Activated CD4-positive, alpha-beta T cell treated with anti-CD3 and anti-CD28 coated beads for 48 hours (primary cell): ENCODE measurements at regions not wholly inside any gene's neighbourhood (a gene's known extent, or its start where the extent isn't known, plus 50 kb on each side); places are given as distances from the start of the nearest gene placed in this dataset.

ENCODE experiments used
- DNase-seq: peaks from one replicate; pipeline ENCODE4 v3.0.0-alpha.2; 2020

DNA sequence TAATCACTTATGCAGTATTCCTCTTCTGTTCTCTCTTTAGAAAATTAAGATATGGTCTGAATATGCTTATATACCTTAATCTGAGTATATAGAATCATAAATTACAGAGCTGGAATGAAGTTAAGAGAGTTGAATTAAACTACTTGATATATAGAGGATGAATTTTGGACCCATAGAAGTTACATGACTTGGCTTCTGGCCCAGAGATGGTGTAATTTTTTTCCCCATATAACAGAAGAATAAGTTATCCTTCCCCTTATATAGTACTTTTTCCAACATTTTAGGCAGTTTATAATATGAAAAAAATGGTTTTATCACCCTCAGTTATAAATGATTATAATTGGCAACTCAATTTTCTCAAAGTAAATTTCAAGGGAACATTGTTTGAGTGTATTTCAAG lies 616.3 kb downstream of the TBC1D4 start:
- no peak for DNase-seq

DNA sequence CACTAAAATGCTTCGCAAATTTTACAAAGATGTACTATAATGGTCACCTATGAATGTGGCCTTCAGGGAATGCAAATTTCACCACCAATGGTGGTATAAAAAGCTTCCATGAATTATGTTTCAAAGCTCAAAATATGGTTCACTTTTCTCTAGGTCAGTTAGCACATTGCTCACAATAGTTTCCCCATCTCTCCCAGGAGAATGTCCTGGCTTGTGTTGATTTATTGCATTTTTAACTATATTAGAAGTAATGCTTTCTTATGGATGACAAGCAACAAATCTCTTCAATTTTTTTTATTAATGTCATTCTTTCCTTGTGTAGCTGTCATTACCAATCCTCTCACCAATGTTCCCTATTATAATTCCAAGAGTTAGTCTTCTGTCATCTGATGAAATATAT lies 621.2 kb downstream of the TBC1D4 start:
- DNase-seq = no peak

DNA sequence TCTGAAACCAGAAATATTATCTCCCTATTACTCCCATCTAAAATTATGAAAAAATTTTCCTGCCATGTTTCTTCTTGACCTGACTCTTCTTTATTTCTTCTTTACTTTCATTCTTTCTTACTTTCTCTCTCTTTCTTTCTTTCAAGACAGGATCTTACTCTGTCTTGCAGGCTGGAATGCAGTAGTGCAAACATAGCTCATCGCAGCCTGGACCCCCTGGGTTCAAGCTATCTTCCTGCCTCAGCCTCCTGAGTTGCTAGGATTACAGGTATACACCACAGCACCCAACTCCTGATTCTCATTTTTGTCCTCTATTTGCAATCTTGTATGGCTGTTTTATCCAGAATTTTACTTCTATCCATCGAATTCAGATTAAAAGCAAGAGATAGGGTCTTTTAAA lies 631.1 kb downstream of the TBC1D4 start:
- no peak for DNase-seq

DNA sequence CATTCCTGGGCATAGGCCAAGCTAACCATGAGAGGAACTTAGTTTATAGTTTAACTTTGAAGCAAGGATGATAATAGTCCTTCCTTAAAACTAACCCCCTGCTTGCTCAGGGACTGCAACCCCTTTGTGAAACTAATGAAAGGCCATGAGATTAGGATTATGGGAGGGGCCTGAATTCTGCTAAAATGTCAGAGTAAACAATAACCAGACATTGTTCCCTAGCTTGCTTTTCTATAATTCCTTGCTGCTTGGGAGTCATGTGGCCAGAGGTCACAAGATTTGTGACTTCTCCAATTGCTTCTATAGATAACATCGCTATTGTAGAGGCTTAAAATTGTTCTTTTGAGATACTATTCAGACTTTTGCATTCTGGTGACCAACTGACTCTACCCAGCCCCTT lies 634.0 kb downstream of the TBC1D4 start:
- no peak for DNase-seq

DNA sequence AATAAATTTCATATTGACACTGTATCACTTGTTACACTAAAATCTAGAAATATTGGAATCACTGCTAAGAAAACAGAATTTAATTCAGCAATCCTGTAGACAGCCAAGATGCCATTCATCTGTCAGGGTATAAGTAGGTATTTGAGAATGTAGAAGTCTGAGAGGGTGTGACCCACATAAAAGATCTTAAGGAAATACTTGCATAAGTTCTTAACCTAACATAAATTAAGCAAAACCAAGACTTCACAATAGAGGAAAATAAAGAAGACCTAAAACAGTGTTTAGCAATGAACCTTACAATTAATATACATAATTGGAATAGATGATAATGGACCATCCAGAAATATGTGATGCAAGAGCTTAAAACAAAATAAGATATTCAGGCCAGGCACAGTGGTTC lies 636.2 kb downstream of the TBC1D4 start:
- no peak for DNase-seq

DNA sequence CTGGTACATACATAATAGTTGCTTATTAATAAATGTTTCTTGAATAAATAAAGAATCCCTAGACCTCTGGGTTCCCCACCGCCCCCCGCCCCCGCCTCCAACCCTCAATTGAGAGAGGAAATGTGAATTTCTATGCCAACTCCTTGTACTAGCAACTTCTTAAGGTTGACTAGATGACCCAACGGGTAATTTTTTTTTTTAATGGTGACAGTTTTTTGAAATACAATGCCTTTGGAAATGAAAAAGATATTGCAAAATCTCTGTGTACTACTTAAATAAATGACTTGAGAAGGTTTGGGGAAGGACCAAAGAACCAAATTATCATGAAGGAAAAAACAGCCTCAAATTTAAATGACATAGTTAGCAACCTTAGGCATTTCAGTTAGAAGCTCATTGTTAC lies 640.3 kb downstream of the TBC1D4 start:
- DNase-seq = no peak

DNA sequence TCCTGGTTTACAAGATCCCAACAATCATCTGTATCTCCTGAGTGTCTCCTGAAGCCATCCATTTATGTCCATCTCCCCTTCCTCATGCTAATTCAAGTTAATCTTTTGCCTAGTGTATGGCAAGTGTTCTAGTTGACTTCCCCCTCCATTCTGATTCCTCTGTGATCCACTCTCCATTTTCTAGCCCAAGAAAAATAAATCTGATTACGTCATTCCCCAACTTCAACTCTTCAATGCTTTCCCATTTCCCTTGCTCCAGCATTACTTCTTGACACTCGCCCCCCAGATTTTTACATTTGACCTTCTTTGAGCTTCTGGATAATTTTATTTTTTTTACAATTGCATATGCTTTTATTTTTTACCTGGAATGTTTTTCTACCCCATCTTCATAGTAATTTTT lies 640.8 kb downstream of the TBC1D4 start:
- no peak for DNase-seq

DNA sequence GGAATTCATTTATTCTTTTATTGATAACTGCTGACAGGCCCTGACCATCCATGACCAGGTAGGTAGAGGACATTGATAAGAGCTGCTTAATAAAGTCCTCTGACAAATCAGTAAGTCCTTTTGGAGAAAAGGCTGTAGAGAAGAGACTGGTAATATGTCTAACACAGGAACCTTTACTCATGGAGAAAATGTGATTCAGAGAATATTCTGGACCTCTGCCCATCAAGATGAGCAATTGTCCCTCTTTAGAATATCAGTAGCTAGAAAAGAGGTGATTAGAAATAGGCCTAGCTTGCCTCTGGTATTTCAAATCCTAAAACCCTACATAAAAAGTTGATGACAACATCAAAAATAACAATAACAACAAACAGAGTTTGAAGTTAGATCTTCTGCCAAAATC lies 642.3 kb downstream of the TBC1D4 start:
- DNase-seq = no peak

DNA sequence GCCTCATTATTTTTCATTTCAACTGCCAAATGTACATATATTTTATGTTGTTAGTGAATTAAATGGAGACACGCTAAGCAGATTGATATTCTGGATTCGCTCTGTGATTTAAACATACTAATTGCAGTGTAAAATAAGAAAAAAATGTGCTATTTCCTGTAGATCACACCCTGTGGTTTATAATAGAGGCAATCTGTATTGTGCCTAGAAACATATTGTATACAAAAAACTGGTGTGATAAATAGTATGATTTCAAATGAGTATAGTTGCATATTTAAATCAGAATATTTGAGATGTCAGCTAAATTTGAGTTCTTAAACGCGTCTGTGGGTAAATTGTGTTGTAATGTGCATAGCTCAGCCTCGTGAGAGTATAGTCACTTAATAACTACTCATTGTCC lies 643.9 kb downstream of the TBC1D4 start:
- DNase-seq = no peak

DNA sequence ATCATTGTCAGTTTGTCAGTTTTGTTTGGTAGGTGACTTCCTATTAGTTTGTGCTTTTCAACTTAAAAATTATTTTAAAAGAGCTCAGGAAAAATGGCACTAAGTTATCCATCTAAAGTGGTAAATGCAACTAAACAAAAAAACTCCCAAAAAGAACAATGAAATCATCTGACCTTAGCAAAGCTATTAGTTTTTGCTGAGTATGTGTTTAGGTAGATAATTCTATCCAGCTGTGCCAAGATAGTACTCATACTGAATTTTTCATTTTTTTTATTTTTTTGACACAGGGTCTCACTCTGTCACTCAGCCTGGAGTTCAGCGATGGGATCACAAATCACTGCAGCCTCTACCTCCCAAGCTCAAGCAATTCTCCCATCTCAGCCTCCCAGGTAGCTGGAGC lies 645.3 kb downstream of the TBC1D4 start:
- DNase-seq = no peak

DNA sequence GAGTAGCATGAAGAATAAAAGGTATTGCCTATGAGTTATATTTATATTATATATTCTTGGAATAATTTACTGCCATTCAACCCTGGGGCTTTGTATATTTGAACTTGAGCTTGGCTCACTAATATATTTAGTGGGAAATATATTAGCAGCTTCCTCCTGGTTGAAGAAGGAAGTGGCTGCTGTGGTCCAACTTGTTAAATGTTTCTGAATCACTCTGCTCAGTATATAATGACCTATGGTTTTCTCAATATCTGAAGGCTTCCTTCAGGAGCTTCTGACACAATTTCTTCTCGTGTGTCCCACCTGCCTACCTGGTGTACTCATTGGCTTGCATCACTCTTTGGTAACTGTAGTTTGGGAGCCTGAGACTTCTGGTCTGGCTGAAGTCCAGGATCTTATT lies 646.4 kb downstream of the TBC1D4 start:
- DNase-seq = no peak

DNA sequence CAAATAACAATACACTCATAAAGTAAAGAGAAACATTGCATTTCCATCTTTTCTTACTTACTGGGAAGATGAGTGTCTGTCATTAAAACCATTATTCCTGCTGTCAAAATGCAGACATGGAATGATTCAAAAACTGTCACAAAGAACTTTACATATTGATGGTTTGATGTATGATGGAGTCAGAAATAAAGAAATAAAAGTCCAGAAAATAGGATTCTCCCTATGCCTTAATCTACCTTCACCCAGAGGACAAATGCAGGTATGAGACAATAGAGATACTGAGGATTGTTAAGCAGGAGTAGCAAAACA lies 656.1 kb downstream of the TBC1D4 start:
- no peak for DNase-seq

DNA sequence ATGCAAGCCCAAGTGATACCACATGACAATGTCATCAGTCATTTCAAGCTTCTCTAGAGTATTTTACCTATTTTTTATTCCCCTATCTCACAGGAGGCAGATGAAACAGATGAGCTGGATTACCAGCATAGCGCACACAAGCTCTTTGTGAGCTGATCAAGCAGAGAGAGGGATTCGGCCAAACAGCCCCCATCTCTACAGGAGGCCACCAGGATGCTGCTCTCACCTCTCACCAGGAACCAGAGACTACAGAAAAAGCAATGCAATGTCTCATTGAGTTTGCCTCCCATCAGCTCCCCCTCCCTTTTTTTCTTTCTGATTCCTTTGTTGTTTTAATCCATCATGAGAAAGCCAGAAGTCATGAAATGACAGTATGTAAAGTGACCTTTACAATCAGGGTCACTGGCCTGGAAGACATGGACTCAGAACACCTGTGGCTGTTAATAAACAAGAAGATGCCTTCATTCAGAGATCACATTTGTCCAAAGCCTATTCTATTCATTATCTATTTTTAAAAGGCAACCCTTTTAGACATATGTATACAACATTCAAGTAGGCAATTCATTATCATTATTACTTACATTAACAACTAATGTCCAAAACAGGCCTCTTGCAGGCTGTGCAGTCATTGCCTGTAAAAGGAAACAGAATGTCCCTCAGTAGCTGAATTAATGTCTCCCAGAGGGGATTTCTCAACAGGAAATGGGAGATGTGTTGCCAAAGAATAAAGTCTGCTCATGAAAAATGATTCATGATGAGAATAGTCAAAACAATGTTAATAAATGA lies 656.6 kb downstream of the TBC1D4 start:
- DNase-seq = no peak

DNA sequence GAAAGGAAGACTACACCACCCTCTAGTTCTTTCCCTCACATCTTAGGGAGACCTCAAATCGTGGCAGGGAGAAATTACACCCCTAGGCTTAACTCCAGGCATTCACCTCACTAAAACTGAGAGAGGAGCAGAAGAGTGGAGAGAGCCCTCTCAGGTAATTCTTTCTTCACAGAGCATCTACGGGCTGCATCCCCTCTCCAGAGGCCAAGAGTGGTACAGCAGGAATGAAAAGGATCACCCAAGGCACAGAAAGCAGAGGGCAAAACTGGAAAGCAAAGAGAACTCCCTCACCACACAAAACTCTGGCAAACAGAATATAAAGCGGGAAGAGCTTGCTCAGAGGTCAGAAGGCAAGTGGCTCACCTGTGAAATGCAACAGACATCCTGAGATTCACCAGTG lies 661.2 kb downstream of the TBC1D4 start:
- no peak for DNase-seq

DNA sequence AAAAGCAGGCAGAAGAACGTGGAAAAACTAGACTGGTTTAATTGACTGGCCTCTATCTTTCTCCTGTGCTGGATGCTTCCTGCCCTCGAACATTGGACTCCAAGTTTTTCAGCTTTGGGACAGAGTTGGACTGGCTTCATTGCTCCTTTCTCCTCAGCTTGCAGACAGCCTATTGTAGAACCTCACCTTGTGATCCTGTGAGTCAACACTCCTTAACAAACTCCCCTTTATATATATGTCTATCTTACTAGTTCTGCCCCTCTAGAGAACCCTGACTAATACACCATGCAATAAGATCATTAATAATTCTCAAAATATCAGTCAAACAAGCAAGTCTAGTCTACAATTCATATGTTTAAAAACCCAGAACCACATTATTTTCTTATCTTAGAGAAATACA lies 662.4 kb downstream of the TBC1D4 start:
- DNase-seq = no peak

DNA sequence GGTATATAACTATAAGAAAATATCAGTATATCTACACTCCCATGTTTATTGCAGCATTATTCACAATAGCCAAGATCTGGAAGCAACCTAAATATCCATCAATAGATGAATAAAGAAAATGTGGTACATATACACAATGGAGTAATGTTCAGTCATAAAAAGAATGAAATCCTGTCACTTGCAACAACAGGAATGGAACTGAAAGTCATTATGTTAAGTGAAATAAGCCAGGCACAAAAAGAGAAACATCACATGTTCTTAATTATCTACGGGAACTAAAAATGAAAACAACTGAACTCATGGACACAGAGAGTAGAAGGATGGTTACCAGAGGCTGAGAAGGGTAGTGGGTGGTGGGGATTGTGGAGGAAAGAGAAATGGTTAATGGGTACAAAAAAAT lies 665.2 kb downstream of the TBC1D4 start:
- DNase-seq = no peak

DNA sequence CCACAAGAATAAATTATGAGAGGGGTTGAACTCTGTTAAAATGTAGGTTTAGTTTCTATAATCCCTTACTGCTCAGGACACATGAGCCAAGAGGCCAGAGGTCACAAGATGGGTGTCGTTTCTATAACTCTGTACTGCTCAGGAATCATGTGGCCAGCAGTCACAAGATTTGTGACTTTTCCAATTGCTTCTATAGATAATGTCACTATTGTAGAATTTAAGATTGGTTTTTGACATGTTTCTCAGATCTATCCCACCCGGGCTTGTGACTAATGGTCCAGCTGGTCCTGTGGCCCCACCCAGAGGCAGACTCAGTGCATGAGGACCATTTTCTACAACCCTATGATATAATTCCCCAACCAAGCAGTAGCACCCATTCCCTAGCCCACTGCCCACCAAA lies 662.0 kb upstream of the KLF12 start:
- DNase-seq = no peak

DNA sequence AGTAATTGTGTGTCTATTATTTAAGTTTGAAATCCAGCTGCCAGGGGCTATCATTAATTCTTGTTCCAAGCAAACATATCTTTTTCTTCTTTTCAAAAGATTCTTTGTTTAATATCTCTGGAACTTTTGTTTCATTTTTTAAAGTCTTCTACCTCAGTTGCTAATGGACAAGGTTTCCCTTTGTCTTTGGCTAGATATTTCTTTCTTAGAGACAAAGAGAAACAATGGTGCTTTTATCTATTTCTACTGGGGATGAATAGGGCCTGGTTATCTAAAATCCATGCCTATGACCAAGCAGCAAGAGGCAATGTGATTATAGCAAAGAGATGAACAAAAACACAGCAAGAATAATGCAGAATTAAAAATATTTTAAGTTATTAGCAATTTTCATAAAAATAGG lies 661.3 kb upstream of the KLF12 start:
- no peak for DNase-seq

DNA sequence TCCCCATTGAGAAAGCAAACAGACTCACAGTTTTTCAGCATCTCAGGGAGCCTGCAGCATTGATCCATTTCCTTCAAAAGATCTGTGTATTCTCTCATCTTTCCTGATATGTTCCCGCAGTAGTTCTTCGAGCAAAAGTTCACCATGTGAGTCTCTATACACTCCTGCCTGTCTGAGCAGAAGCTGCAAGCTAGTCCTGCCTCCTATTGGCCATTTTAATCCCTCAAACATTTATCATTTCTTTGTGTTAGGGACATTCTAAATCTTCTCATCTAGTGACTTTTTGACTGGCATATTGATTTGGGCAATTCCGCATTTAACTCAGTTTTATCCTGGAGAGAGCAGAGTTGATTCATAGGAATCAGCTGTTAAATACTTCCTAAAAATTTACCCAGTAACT lies 660.4 kb upstream of the KLF12 start:
- no peak for DNase-seq

DNA sequence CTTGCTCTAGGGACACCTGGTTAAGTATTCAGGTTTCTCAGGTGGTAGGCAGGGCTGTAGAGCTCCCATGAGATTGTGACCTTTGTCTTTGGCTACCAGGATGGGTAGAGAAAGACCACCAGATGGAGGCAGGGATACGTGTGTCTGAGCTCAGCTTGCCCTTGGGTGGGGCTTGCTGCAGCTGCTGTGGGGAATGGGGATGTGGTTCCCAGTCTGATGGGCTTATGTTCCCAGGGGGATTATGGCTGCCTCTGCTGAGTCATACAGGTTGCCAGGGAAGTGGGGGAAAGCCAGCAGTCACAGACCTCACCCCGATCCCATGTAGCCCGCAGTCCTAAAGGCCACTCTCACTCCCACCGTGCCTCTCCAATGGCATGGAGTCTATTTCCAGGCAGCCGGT lies 659.9 kb upstream of the KLF12 start:
- DNase-seq = no peak

DNA sequence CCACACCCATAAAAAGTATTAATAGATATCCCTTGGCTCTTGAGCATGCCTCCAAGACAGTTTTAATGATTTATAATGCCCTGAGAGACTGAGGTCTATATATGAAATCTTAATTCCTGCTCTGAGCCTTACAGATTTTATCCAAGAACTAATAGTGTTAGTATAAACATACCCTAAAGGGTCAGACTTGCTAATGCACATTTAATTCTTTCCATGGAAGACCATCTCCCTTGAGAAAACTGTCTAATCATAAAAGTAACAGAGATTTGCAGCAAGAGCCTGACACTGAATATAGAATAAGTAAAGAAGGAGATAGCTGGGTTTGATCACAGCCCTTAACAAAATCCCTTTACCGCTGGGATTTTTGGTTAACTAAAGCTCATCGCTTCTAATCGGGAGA lies 650.8 kb upstream of the KLF12 start:
- DNase-seq = no peak

DNA sequence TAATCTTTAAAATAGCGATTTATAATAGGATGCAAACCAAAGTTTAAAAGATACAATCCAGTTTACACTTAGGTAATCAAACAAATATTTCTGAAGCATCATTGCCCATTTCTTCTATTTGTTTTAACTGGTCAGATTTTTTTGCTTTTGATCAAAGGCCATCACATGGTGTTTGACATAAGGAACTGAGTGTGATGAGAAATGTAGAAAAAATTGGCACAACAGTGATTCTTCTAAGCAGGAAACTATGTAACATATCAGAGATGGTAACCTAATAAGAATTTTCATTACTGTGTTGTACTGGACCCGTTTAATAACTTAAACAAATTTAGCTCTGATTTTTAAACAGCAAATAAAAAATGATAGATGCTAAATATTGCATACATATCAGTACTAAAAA lies 644.7 kb upstream of the KLF12 start:
- no peak for DNase-seq

DNA sequence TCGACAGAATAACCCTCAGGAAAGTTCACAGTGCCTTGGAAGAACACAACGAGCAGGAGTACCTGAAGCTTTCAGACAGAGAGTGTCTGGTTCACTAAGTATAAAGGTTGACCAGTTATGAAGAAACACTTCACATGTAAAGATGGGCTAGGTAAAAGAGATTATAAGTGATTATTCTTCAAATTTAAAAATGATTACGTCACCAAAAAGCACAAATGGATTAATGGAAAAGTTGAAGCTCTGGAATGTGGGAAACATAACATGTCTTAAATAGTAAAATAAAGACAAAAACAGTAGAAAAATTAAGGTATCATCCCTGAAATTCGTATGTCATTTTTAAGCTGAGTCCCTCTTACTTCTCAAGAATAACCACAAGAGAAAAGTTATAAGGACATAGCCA lies 643.9 kb upstream of the KLF12 start:
- no peak for DNase-seq

DNA sequence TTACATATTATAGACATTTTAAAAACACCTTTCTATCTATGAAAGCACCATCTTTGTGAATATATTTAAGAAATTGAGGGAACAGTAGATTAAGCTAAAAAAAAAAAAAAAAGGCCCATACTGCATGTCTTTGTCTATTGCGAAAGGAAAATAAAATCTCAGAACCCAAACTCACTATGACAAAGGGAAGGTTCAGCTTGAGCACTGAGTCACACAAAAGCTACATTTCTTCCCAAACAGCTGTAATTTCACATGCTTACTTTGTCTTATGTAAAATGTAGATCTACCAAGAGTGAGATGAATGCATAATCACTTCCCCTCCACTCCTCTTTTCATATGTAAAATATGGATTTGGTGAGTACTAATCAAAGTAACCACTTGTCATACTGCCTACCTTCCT lies 640.1 kb upstream of the KLF12 start:
- no peak for DNase-seq

DNA sequence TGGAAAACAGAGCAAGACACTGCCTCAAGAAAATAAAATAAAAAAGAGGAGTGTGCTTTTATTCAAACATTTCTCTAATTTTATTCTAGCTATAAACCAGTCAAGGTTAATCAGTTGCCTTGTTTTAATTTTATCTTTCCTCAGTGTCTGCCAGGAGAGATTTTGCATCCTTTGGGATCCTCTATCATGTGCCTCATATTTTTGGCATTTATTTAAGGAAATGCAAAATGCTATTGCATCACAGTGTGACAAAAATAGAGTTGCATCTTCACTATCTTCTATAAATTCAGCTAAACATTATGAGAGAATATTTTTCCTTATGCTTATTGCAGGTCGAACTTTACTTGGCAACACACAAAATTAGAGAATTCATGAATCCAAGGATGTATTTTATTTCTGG lies 639.0 kb upstream of the KLF12 start:
- no peak for DNase-seq

DNA sequence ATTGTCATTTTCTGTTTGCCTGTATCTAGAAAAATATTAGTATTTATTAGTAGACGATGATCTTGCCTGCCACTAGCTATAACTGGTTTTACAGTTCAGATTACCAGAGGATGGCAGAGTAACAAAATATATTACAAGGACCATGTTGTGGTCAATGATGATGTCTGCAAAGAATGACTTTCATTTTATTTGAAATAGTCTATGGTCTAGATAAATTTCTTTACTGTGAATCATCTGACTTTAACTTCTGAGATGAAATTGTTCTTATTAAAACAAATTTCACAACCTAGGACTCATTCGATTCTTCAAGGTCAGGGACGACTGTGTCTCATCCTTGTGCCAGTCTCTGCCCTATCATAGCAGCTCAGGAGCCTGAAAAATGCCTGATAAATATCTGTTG lies 637.8 kb upstream of the KLF12 start:
- DNase-seq = no peak
